ENCODE measurements at regions not wholly inside any gene's neighbourhood (a gene's known extent, or its start where the extent isn't known, plus 50 kb on each side); places are given as distances from the start of the nearest gene placed in this dataset.
"Not testable (repeated sequence)": the region's sequence is repeated elsewhere in the genome, so short reads cannot be mapped to it uniquely, and the experiment has no call there.

DNA sequence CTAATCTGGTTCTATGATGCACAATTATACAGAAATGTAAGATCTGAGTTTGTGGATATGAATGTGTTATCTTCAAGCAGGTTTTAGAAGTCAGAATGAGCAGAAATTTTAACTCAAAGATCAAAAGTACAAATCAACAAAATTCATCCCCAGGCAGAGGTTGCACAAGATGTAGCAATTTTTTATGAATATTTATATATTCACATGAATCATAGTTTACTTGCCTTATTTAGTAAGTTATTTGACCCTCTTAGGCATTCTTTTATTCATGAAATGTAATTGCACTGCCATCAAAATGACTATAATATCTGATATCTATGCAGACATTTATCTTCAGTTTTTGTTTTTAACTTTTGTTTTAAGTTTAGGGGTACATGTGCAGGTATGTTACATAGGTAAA lies 103.1 kb upstream of the DAZL start:
- DNase-seq: no peak

- not testable (repeated sequence) for DNase-seq
These were observed 106.5 kb upstream of the DAZL start for GRCh38 chr3:16711691-16712090.

DNA sequence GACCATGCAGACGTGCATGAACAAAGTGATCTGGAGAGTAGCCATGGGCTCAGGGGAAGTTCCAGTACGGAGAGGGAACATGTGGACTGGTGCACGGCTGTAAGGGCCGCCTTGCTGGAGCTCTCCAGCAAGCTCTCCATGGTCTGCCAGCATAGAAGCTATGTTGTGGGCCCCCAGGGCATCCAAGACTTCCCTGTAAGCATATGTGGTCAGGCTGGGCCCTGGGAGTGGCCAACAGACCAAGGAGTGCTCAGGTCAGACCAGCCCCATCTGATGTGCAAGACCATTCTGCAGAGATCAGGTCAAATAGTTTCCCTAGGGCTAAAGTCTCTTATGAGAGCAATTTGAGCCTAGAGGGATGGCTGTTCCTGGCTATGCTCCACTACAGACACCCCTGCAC lies 110.1 kb upstream of the DAZL start:
- DNase-seq: no peak

GRCh38 chr3:16719426-16719825 lies 114.2 kb upstream of the DAZL start:
- no peak for DNase-seq

- DNase-seq: no peak
These were observed 115.2 kb upstream of the DAZL start for GRCh38 chr3:16720367-16720940.

GRCh38 chr3:16721494-16721893 lies 116.3 kb upstream of the DAZL start:
- no peak for DNase-seq

- DNase-seq: no peak
These were observed 118.8 kb upstream of the DAZL start for GRCh38 chr3:16723978-16724377.

- no peak for DNase-seq
These were observed 119.3 kb upstream of the DAZL start for GRCh38 chr3:16724487-16724886.

DNA sequence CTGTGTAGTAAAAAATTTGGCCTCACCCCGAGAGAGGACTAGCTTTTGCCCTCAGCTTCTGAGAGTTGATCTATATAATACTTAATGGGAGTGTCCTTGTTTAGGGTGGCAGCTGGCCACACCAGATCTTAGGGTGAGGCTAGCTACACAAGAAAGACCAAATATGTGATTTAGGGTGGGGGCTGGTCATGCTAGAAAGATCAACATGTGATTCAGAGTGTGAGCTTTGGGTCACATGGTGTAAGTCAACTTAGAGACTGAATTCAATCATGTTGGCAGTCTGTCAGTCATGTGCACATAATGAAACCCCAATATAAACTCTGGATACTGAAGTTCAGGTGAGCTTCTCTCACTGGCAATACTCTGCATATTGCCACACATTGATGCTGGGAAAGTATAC lies 120.7 kb upstream of the DAZL start:
- no peak for DNase-seq

- no peak for DNase-seq
These were observed 123.8 kb upstream of the DAZL start for GRCh38 chr3:16728770-16729745.

DNA sequence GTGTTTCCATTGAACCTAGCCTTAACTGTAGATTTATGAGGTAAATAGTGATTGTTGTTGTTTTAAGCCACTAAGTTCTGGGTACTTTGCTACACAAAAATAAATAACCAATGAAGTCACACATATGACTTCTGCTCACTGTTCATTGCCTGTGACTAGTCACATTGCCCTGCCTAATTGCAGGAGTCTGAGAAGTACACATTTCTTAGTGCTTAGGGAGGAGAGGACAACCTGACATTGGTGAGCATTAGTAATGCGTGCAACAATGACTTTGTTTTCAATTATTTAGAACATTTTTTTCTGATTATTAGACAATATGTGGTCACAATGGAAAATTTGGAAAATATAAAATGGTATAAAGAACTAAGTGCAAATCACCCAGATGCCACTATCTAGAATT lies 133.2 kb upstream of the DAZL start:
- no peak for DNase-seq

- DNase-seq: no peak
These were observed 134.4 kb upstream of the DAZL start for GRCh38 chr3:16739541-16740105.

GRCh38 chr3:16740515-16740914 lies 135.3 kb upstream of the DAZL start:
- DNase-seq: no peak

GRCh38 chr3:16741103-16741758 lies 136.0 kb upstream of the DAZL start:
- no peak for DNase-seq

GRCh38 chr3:16741890-16742289 lies 136.7 kb upstream of the DAZL start:
- DNase-seq: no peak

DNA sequence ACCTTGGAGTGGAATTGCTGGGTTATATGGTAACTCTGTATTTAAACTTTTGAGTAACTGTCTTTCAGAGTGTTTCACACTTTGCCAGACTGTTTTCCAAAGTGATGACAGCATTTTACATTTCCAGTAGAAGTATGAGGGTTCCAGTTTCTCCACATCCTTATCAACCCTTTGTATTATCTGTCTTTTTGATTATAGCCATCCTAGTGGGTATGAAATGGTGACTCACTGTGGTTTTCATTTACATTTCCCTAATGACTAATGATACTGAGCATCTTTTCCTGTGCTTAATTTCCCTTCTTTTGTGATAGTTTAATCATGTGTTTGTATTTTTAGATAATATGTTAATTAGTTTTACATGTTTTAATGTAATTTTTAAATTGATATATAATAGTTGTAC lies 138.1 kb upstream of the DAZL start:
- no peak for DNase-seq

- no peak for DNase-seq
These were observed 125.4 kb upstream of the PLCL2 start for GRCh38 chr3:16759227-16759903.

GRCh38 chr3:16761571-16761970 lies 123.2 kb upstream of the PLCL2 start:
- no peak for DNase-seq

GRCh38 chr3:16765661-16766060 lies 119.1 kb upstream of the PLCL2 start:
- no peak for DNase-seq

- DNase-seq: no peak
These were observed 117.7 kb upstream of the PLCL2 start for GRCh38 chr3:16767006-16767405.

GRCh38 chr3:16768014-16768413 lies 116.7 kb upstream of the PLCL2 start:
- DNase-seq: no peak

- DNase-seq: no peak
These were observed 115.8 kb upstream of the PLCL2 start for GRCh38 chr3:16768956-16769355.
